HG02885 (cell line): ENCODE measurements at regions not wholly inside any gene's neighbourhood (a gene's known extent, or its start where the extent isn't known, plus 50 kb on each side); places are given as distances from the start of the nearest gene placed in this dataset.

Experiments used
- ATAC-seq: cut with Tn5 transposase; IDR thresholded peaks from one replicate; pipeline ENCODE4 v1.9.1; 2021; ENCODE audit warnings: mild to moderate bottlenecking; ENCODE audit not compliant: unreplicated experiment, poor library complexity

DNA sequence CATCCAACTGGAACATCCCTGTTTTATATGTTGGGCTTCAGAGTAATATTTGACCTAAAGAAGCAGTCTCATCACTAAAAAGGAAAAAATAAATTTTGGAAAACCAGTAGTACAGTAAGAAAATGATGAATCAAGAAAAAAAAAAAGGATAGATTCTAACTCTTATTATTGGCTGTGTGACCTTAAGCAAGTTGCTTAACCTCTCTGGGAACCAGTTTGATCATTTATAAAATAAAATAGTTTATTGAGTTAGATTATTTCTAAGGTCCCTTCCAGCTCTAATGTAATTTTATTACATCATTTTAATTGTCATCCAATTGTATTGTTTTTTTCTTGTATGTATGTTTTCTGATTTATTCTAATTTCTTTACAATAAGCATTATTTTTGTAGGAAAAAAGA is 127.0 kb downstream of the PRELID2 start:
- no peak for ATAC-seq

DNA sequence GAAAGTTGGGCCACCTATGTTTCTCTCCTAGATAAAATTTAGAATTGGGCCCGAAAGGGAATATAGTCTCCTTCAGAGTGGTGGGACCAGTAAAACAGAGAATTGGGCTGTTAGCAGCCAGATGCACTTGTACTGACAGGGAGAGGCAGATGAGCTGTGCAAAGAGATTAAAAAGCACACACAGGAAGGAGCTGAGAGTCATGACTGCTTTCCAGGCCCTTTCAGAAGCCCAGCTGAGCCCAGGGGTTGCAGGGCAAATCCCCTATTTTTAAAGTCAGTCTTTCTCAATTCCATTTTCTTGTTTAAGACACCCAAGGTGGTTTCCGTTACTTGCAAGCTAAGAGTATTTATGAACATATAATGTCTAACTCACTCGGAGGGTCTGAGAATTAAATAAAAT is 130.4 kb downstream of the PRELID2 start:
- ATAC-seq: no peak

DNA sequence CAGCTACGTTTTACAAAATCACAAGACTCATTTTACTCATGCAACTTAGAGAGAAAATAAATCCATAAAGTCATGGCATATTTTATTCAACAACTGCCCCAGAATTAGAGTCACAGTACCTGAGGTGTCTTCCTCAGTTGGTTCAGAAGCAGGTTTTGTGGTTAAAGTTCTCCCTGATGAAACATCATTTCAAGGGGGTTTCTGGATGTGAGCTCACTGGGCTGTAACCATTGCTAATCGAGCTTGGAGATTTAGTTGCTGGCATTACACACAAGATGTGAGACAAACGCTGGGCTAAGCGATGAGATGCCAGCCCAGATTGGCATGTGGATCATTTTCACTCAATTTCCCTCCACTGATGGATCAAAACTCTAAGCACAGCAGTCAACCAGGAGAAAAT is 131.3 kb downstream of the PRELID2 start:
- no peak for ATAC-seq

DNA sequence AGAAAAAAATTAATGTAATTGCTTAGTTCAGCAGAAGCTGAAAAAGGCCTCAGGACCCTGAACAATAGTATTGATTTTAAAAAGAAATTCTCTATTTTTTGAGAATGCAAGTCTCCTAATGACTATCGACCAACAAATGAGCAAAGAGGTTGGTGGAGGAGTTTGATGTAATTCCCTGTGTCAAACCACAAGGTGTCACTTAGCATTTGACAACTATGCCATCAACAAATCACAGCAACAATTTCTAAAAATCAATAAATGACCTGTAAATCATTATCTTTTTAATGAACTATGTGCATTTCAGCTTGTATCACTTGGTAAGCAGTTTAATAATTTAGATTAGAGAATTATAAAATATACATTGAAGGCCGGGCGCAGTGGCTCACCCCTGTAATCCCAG is 133.7 kb downstream of the PRELID2 start:
- no peak for ATAC-seq

DNA sequence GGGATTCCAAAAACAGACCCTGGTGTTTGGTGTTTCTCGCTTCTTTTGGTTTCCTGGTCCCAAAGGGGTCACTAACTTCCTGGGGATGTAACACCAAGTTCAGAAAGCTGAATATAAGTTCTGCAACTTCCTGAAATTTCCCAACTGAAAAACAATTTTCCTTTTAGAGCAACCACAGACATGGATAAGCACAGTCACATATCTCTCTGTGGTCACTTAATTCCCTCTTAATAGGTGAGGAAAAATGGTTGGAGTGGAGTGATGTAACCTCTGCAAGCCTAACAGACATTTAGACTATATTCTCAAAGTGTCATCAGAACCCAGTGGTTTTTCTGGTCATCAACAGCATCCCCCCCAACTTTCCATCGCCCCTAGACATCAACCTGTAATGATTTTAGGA is 135.3 kb downstream of the PRELID2 start:
- no peak for ATAC-seq

DNA sequence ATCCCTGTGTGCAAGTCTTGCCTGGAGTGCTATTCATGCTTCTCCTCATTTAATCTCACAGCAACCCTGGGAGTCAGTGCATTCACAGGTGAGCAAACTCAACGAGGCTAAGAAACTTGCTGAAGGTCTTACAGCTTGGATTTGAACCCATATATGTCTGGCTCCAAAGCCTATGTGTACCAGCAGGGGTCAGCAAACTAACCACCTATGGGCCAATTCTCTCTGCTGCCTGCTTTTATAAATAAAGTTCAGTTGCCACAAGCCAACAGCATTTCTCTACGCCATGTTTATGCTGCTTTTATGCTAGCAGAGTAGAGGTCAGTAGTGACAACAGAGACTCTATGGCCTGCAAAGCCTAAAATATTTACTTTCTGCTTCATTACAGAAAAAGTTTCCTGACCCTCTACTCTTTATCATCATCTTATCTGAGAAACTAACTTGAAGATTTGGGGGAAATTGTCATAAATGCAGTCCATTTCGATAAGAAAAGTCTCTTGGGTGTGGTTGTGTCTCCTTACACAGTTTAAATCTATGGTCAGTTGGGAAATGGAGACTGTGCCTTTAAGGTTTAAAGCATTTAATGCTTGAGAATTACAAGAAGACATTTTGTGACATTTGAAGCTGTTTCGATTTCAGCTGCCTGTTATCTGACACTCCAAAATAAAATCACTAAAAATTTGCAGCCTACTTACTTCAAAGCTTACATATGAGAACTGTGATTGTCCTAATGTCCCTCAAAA is 137.7 kb downstream of the PRELID2 start:
- peak; percentile 82 for ATAC-seq

DNA sequence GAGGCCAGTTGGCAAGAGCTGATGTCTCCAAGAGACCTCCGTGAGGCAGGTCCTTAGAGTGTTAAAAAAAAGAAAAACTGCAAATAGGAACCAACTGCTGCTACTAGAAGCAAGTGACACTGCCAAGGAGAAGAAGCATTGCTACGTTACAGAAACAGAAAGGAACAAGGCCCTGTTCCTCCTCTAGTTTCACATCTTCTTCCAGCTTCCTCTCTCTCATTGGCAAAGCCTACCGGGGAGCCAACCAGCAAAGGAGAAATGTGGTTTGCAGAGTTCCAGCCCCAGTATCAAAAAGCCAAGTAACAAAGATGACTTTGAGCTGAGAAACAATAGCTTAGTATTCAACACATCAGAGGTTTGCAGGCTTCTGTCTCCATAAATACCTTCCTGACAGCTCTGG is 145.9 kb downstream of the PRELID2 start:
- ATAC-seq: peak; percentile 64

DNA sequence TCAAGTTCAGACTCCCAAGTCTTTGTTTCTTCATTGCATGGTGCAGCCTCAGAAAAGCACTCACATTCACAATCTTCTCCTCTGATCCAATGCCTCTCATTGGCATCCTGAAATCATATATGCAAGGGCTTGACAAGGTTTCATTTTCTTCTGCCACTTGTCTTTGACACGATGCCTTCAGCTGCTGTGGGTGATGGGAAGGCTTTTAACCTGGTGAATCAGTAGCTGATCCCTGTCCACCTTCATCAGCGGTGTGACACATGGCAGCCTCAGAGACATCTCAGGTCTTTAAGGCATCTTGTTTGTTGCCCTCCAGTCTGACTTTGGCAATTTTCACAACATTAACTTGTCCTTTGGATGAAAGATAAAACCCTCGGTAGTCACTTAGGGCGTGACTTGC is 147.2 kb downstream of the PRELID2 start:
- ATAC-seq: no peak

DNA sequence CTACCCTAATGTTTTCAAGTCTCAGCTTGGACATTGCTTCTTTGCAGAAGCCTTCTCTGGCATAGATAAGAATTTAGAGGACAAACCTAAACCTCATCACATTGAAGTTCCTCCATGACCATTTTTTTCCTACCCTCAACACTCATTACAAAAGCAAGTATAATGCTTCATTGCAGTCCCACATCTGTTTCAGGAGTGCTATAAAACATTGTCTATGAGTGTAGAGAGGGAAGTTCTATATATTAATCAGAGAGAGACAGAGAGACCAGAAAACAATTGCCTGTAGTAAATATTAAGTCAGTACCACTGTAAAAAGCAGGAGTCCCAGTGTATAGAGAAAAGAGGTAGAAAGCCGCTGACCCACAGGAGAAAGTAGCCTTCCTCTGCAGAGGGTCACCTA is 149.7 kb downstream of the PRELID2 start:
- no peak for ATAC-seq

DNA sequence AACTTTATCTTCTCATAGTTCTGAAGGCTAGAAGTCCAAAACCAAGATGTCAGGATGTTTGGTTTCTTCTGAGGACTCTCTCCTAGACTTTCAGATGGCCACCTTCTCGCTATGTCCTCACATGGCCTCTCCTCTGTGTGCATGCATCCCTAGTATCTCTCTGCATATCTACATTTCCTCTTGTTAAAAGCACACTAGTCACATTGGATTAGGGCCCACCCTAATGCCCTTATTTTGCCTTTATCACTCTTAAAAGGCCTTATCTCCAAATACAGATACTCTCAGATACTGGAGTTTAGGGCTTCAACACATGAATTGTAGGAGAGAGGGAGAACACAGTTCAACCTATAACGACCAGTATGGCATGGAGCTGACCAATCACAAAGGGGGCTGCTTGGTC is 151.7 kb downstream of the PRELID2 start:
- no peak for ATAC-seq

DNA sequence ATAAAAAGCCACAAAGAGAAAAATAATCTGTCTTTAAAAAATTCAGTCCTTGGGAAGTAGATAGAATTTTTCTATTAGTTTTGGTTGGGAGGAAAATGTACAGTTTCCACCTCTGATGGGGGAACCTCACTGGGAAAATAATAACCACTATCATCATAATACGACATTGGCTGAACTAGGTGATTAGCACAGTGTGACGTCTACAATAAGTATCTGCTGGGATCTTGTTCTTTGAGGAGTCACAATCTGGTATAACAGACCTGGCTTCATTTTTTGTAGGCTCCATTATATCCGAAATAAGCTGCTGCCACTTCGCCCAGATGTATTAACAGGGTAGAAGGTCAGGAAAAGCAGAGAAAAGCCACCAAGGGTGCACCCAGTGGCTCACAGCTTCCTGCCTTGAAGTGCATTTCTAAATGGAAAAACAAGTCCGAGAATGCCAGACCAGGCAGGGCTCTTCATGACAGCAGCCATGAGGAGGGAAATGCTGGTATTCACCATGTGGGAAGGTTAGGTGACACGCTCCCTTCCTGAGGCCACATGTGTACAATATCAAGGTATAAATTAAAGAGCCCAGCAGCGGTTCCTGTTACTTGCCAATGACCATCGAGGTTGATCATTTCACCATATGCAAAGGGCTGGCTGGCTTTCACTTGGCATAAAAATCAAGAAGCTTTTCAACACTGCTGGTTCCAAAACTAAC is 152.8 kb downstream of the PRELID2 start:
- ATAC-seq: no peak

DNA sequence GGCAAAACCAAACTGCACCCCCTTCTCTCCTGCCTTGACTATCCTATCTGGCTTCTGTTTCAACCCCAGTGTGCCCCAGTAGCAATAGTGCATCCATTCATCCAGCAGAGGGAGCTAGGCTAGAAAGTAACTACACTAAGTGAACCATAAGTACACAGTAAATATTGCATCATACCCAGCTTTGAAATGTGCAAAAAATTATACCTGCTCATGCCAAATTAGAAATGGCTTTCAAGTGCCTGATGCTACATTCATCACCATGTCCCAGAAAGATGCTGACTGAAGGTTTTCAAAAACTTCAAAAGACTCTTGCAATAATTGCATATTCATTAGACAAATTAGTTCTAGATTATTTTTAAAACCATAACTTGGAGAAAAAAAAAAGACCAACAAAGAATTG is 153.5 kb downstream of the PRELID2 start:
- ATAC-seq: peak; percentile 99

DNA sequence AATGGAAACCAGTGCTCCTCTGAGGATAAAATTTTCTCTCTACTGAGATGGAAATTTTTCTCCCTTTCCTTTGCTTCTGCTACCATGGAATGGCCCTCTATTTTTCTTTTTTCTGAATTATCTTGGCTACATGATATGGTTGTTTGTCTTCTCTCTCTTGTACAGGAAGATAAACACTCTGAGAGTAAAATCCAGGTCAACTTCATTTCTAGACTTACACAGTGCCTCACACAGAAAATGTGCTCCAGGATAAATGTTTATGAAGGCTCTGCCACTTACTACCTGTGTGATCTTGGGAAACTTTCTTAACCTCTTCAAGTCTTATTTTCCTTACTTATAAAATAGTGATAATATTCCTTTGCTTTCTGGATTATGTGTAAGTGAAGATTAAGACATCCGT is 153.9 kb downstream of the PRELID2 start:
- ATAC-seq: no peak

DNA sequence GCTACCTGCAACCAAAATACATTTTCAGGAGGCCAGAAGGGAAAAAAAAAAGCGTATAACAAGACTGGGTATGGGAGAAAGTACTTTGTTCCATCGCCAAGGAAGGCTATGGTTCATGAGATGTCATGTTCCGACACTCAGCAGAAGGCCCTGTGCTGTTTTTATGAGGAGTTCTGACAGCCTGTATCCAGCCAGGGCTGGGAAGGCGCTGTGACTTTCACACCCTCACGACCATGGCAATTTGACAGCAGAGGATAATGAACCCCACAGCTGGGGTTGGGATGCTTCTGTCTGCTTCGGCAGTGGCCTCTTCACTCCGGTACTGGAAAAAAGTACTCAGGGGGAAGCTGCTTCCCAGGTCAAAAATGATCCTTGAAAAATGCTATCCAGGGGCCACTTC is 154.4 kb downstream of the PRELID2 start:
- ATAC-seq: no peak

DNA sequence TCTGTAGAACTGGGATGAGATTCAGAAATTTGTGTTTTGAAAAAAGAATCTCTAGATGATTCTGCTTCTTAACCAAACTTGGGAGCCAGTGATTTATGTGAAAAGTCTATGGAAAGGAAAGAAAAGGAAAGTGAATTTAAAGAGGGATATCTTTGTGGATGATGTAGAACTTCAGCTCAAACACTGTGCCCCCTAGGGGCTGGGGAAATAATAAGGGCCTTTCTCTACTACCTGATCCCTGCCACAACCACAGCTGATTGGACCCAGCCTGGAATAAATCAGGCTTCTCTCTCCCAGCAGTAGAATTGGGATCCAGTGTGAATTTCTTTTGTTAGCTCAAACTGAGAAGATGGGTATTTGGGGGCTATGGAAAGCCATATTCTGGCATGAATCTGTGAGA is 155.0 kb downstream of the PRELID2 start:
- no peak for ATAC-seq

DNA sequence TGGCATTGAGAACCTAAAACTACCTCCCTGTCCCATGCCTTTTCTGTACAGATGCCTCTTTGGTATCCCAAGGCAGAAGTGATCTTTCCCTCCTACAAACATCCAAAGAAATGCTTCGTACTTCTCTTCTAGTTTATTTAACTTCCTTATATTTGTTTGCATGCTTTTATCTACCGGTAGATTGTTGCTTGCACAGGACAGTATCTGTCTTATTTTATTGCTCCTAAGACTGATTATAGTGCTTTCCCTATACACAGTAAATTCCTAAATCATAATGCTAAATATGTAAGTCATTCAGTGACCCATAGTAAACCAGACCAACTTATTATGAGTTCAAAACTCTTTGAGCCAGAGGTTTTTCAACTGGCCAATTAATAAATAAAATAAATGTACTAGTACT is 156.9 kb downstream of the PRELID2 start:
- ATAC-seq: no peak

DNA sequence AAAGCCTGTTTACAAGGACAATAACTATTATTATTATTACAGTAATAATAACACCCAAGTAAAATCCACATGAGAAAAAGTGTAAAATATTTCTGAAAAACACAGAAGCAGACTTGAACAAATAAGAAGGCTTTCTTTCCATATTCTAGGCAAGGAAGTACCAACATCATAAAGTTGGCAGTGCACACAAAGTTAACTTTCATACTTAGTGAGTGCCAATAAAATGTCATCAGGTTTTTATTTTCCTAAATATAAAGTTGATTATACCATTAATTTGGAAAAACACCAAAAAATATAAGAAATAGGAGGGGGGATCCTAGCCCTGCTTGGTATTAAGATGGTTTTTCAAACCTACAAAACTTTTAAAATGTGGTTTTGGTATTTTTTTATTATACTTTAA is 161.4 kb downstream of the PRELID2 start:
- ATAC-seq: no peak

DNA sequence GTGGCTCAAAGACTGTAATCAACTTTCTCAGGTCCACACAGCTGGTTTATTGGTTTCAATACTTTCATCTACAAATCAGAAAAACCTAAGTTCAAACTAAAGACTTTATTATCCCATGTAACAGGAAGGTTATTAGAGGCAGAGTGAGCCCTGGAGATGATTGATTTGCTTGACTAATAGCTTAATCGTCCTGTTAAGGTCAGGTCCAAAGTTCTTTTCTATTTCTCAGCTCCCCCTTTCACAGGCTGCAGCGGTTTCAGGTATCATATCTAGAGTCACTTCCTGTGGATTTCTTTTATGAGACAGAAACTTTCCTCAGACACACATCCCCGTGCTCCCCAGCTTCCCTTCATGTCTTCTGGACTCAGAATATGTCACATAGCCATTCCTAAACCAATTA is 166.4 kb downstream of the PRELID2 start:
- no peak for ATAC-seq

DNA sequence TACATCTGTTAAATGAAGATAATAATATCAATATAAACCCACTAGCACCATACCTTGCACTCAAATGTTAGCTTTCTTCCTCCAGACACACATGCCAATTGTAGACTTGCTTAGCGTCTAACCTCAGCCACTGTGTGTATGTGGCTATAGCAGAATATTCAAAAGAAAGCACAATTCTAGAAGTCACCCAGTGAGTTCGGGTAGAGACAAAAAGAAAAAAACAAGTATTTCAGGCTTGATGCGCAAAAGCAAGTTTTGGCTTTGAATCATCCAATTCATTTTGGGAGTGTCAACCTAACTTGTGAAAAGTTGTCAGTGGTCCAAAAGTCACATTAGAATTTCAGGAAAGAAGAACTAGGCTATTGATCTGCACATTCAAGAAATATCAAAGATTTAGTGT is 167.4 kb downstream of the PRELID2 start:
- ATAC-seq: no peak

DNA sequence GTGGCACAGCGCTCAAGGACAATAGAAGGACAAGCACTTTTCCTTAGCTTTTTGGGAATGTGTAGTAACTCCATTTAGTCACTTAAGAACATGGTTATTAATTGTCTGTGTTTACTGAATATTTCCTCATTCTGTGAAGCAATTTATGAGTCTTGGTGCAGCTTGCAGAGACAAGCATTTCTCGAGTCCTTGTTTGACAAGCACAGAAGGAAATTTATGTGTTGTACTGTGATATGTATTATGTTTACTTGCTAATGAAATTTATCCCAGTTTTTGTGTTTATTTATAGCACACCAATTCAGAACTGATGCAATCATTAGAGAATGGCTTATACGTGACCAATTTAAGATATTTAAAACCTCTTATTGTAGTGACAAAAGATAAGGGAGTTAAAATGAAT is 168.6 kb downstream of the PRELID2 start:
- ATAC-seq: no peak

DNA sequence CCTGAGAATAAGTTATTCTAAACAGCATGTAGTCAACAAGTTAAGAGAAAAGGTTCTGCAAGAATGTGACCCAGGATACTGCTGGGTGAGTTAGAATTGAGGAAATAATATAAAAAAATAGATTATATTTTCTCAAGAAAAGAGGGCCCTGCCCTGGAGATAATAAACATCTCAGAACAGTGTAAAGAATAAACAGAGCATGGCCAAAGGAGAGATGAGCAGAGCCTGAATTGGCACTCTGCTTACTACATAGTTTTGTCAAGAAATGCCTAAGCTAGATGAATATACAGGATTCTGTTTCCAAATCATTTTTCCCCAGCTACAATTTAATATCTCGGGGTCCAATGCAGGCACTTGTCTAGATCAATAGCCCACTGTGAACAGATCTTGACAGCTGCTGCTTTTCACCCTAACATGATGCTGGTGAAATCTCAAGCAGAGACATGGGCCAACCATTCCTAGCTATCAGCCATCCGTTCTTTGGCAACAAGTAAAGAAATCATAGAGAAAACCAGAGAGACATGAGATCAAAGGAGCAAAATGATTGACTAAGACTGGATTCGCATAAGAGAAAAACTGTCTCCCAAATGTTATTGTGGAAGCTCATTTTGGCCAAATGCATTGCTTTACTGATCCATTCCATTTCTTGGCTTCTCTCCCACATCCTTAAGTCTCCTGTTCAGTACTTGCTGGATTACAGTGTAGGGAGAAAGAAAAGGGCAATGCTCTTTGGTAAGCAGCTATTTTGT is 173.2 kb downstream of the PRELID2 start:
- no peak for ATAC-seq
